Mesenteric fat pad (tissue), 1 donor: ENCODE measurements at regions not wholly inside any gene's neighbourhood (a gene's known extent, or its start where the extent isn't known, plus 50 kb on each side); places are given as distances from the start of the nearest gene placed in this dataset.
"Not testable (repeated sequence)": the region's sequence is repeated elsewhere in the genome, so short reads cannot be mapped to it uniquely, and the experiment has no call there.

Source experiments
- DNase-seq: peaks from one replicate; pipeline ENCODE4 v3.0.0-alpha.2; 2020; ENCODE audit warnings: low spot score
- donor health status: DM: yes; HTN: yes; CAD: no.

GRCh38 chr11:22920939-22921565, 60.8 kb upstream of the CCDC179 start:
- no peak for DNase-seq

- DNase-seq, result no peak
These were observed 62.4 kb upstream of the CCDC179 start for GRCh38 chr11:22922672-22923071.

GRCh38 chr11:22923561-22923960, 63.3 kb upstream of the CCDC179 start:
- DNase-seq, result no peak

- DNase-seq, result no peak
These were observed 66.1 kb upstream of the CCDC179 start for GRCh38 chr11:22926341-22926740.

- no peak for DNase-seq
These were observed 67.5 kb upstream of the CCDC179 start for GRCh38 chr11:22927793-22928192.

GRCh38 chr11:22928207-22928917, 68.1 kb upstream of the CCDC179 start:
- no peak for DNase-seq

GRCh38 chr11:22930816-22931594, 70.7 kb upstream of the CCDC179 start:
- DNase-seq, result no peak

- no peak for DNase-seq
These were observed 78.4 kb upstream of the CCDC179 start for GRCh38 chr11:22938691-22939090.

GRCh38 chr11:22941544-22941943, 81.3 kb upstream of the CCDC179 start:
- DNase-seq, result not testable (repeated sequence)

- DNase-seq, result no peak
These were observed 97.5 kb upstream of the CCDC179 start for GRCh38 chr11:22957786-22958185.

- no peak for DNase-seq
These were observed 114.0 kb upstream of the CCDC179 start for GRCh38 chr11:22974251-22974650.

GRCh38 chr11:22976146-22976545, 115.9 kb upstream of the CCDC179 start:
- no peak for DNase-seq

GRCh38 chr11:22982903-22983302, 122.6 kb upstream of the CCDC179 start:
- no peak for DNase-seq

GRCh38 chr11:22984045-22984444, 123.8 kb upstream of the CCDC179 start:
- no peak for DNase-seq

- DNase-seq, result no peak
These were observed 129.1 kb upstream of the CCDC179 start for GRCh38 chr11:22989371-22989770.

- DNase-seq, result no peak
These were observed 130.9 kb upstream of the CCDC179 start for GRCh38 chr11:22991196-22991595.

GRCh38 chr11:23006730-23007129, 146.5 kb upstream of the CCDC179 start:
- DNase-seq, result no peak

GRCh38 chr11:23010790-23011335, 150.6 kb upstream of the CCDC179 start:
- no peak for DNase-seq

- no peak for DNase-seq
These were observed 152.7 kb upstream of the CCDC179 start for GRCh38 chr11:23012930-23013329.

- DNase-seq, result no peak
These were observed 153.2 kb upstream of the CCDC179 start for GRCh38 chr11:23013509-23013908.

GRCh38 chr11:23021287-23021863, 161.1 kb upstream of the CCDC179 start:
- DNase-seq, result no peak

- DNase-seq, result no peak
These were observed 162.6 kb upstream of the CCDC179 start for GRCh38 chr11:23022854-23023253.
